Right kidney (tissue), 1 donor: ENCODE measurements at regions not wholly inside any gene's neighbourhood (a gene's known extent, or its start where the extent isn't known, plus 50 kb on each side); places are given as distances from the start of the nearest gene placed in this dataset.
A peak's percentile ranks its signal among the peaks of the same experiment; 100 is the strongest.
"Not testable (repeated sequence)": the region's sequence is repeated elsewhere in the genome, so short reads cannot be mapped to it uniquely, and the experiment has no call there.

ENCODE experiments used
- DNase-seq: peaks from one replicate; pipeline ENCODE4 v3.0.0-alpha.2; 2016

DNA sequence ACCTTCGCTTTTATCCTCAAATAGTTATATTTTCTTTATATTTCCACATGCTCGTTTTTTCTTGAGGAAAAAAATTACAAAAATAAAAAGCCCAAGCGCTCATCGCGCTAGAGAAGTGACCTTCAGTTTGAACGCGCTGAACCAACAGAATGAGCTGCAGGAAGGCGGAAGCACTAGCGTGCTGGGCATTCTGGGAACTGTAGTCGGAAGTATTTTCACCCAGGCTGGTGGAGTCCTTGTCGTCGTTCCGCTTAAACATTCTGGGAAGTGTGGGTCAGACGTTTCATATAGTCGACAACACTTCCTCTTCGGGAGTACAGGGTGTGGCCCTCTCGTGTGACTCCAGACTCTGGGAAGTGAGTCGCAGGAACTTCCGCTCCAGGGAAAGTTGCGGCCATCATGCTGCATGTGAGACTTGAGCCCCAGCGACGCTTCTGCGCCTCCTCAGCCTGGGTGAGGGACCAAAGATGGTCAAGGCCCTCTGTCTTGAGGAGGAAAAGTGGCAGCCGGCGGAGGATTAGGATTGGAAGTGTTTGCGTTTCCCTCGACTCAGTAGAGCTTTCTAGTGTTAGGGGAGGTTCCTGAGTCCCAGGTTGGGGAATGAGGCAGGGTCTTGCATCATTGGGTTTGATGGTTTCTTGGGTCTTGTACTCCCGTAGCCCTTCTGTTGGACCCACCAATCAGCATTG is 84.1 kb upstream of the GPR39 start:
- DNase-seq: not testable (repeated sequence)

DNA sequence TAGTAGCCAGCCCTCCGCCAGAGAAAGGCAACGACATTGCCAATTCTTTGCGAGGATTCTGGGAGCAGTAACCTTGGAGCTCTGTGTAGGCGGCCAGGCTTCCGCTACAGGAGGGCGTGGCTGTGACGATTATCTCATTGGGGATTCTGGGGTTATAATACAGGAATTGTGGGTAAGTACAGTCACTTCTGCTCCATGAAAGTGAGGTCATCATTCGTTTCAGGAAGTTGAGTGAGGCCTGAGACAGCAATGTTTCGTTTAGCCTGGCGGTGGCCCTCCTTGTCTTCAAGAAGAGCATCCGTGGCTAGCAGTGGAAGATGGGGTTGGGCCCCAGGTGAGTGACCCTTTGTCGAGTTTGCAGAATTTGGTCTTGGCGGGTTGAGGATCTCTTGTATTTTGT is 79.5 kb upstream of the GPR39 start:
- DNase-seq: not testable (repeated sequence)

DNA sequence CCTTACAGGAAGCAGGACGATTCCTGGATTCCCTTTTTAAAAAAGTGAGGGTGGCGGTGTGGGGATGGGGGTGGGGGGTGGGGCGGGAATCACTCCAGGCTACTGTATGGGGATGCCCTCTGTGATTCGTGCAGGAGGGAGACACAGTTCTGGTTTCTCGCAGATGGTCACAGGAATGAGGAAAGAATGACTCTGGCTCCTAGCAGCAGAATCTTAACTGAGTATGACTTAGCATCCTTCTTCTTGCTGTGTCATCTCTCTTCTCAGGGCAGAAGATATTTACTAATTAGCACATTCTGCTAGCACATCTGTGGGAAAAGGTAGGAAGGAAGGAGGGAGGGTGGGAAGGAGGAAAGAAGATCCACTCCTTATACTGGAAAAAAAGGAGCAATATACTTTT is 78.8 kb upstream of the GPR39 start:
- DNase-seq: not testable (repeated sequence)

DNA sequence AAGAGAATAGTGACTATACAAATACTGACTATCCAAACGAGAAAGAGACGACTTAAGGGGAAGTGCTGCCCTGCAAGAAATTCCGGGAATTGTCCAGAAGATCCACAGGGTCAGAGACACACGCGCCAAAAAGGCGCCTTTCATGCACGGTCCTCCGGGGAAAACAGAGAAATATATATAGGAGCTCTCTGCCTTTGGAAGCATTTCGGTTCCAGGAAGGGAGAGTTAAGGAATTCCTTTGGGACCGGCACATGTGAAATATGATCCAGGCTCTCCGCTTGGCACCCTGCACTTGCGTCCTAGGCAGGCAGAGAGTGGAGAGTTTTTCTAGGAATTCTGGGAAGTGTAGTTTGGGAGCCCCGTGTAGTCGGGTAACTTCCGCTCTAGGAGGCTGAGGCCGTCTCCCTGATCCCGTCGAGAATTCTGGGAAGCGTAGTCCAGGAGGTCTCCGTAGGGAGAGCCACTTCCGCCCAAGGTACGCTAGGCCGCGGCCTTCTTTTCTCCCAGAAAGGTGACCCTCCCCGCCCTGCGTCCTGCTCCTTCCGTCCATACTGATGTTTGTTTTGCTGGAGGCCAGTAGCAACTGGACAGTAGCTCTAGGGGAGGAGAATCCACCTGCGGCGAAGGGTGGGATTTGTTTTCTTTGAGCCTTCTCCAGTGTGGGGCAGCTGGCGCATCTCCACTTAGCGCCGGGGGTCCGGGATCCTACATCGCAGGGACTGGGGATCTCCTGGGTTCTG is 69.4 kb upstream of the GPR39 start:
- DNase-seq: peak; percentile 84

DNA sequence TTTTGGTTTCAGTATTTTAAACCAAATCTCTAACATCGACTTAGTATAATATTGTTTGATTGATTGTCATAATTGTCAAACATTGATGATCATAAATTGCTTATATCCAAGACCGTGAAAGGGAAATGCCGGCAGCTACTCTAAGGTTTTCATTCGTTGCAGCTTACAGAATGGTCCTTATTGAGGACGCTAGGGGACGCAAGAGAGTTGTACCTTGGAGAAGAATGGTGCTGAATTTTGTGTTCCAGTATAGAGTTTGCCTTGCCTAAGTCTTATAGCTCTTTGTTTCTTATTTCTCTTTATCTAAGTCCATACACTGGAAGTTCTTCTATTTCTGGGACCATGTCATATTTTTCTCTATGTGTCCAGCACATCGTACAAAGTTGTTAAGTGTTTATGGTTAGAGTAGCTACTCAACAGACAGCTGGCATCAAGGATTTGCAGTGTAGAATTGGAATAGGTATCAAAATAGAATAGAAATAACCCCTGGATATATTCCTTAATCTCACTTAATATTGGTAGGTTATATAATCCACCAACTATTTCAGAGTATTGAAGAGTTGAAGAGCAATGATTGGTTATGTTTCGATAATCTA is 67.4 kb upstream of the GPR39 start:
- DNase-seq: not testable (repeated sequence)

DNA sequence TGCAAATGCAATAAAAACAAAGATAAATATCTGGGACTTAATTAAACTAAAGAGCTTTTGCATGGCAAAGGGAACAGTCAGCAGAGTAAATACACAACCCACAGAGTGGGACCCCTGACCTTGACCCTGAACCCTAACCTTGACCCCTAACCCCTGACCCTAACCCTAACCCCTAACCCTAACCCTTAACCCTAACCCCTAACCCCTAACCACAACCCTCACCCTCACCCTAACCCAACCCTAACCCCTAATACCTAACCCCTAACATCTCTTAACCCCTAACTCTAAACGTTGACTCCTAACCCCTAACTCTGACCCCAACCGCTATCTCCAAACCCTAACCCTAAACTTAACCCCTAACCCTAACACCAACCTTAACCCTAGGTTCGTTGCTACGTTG is 64.9 kb upstream of the GPR39 start:
- not testable (repeated sequence) for DNase-seq

DNA sequence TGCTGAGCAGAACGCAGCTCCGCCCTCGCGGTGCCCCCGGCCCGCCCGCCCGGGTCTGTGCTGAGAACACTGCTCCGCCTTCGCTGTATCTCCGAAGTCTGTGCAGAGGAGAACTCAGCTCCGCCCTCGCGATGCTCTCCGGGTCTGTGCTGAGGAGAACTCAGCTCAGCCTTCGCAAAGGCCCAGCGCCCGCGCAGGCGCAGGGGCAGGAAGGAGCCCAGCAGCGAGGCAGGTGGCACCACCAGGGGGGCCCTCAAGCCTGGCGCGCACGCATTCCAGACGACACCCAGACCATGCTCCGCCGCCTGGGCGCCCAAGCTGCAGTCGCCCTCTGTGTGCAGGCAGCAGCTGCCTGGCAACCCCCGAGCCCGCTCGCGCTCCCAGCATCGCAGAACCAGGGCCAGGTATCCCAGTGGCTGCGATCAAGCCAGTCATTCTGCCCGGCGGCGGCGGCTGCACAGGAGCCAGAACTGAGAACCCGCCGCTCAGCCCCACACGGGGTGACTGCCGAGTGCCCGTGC is 64.1 kb upstream of the GPR39 start:
- peak; percentile 84 for DNase-seq

DNA sequence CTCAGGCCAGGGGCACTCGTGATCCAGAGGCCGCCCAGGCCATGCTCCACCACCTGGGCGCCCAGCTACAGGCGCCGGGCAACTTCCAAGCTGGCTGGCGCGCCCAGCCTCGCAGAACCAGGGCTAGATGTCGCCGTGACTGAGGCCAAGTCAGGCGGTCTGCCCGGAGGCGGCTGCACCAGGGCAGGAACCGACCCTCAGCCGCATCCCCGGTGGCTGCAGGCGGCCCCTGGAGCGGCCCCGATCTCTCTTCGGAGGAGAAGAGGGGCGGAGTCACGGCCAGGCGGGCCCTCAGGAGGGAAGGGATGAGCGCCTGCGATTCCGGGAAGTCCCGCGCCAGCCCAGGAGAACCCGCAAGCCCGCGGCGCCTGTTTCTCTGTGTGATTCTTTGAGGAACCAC is 63.2 kb upstream of the GPR39 start:
- peak; percentile 68 for DNase-seq

DNA sequence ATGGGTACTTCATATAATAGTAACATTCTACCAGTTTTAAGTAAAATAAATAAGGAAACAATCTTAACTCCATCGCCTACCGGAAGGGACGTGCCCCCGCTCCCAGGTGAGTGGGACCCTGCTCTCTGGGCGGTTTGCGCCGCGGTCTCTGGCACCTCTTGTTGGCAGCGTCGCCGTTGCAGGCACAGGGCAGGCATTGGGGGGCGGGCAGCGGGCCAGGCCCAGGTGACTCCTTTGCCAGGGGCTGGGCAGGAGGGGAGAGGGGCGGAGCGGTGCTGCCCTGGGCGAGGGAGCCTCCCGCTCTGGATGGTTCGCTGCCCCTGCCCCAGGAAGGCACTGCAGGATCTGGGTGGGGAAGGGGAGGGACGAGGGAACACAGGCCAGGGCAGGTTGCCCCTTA is 55.6 kb upstream of the GPR39 start:
- not testable (repeated sequence) for DNase-seq

DNA sequence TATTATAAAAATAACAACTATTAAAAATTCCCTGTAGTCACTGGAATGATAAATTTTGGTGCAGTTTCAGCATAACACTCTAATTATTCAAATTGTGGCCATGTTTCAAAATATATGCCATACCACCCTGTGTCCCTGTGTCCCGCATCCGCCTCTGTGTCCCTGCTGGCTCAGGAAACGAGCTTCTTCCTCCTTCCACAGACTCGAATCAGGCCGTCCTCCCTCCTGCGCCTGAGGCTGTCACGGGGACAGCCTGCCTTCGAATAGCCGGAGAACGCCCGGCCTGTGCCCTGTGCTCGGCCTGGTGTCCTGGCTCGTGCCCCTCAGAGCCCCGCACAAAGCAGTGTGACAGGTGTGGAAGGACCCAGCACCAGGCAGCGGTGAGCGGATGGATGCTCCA is 55.1 kb upstream of the GPR39 start:
- not testable (repeated sequence) for DNase-seq

DNA sequence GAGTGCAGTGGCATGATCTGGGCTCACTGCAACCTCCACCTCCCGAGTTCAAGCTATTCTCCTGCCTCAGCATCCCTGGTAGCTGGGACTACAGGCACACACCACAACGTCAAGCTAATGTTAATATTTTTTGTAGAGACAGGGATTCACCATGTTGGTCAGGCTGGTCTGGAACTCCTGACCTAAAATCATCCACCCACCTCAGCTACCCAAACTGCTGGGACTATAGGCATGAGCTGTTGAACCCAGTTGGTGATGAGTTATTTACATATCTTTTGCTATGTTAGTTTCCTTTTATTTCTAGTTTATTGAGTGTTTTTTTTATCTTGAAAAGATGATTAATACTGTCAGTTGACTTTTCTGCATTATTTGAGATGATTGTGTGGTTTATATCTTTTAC is 53.3 kb upstream of the GPR39 start:
- not testable (repeated sequence) for DNase-seq

DNA sequence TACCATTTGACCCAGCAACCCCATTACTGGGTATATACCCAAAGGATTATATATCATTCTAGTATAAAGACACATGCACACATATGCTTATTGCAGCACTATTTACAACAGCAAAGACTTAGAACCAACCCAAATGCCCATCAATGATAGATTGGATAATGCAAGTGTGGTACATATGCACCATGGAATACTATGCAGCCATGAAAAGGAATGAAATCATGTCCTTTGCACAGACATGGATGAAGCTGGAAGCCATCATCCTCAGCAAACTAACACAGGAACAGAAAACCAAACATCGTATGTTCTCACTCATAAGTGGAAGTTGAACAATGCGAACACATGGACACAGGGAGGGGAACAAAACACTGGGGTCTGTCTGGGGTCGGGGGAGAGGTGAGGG is 50.6 kb upstream of the GPR39 start:
- DNase-seq: not testable (repeated sequence)

DNA sequence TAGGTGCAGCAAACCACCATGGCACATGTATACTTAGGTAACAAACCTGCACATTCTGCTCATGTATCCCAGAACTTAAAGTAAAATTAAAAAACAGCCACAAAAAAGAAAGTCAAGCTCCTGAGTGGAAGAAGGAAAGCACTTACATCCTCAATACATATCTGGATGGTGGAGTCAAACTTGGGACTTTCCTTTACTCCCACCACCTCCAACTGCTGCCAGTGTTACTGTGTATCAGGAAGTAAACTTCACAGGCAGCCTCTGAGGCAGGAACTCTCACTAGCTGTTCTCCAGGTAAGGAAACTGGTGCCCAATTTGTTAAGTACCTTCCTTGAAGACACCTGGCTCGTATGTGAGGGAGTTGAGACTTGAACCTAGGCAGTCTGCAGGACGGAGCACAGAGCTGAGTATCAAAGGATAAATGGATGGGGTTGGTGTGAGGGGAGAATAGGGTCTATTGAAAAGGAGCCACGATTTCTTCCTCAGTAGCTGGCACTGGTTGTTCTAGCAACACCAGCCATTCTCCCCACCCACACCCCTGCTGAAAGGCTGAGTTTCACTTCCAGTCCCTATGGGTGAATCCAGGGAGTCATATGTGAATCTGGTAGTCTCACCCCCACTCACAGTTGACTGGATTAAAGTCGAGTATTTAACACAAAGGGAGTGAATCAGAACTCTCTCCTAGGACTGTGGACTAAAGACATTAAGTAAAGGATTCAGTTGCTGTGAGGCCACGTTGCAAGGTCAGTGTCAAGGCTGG is 50.0 kb upstream of the GPR39 start:
- DNase-seq: no peak
